ENCODE measurements at regions not wholly inside any gene's neighbourhood (a gene's known extent, or its start where the extent isn't known, plus 50 kb on each side); places are given as distances from the start of the nearest gene placed in this dataset.
"Not testable (repeated sequence)": the region's sequence is repeated elsewhere in the genome, so short reads cannot be mapped to it uniquely, and the experiment has no call there.

- DNase-seq (ENCODE audit: low spot score): no peak
Measured at GRCh38 chr10:33067917-33068316, 109.9 kb upstream of the ITGB1 start.

- DNase-seq (ENCODE audit: low spot score): peak; percentile 36
Measured at GRCh38 chr10:33067481-33067880, 109.5 kb upstream of the ITGB1 start.

DNA sequence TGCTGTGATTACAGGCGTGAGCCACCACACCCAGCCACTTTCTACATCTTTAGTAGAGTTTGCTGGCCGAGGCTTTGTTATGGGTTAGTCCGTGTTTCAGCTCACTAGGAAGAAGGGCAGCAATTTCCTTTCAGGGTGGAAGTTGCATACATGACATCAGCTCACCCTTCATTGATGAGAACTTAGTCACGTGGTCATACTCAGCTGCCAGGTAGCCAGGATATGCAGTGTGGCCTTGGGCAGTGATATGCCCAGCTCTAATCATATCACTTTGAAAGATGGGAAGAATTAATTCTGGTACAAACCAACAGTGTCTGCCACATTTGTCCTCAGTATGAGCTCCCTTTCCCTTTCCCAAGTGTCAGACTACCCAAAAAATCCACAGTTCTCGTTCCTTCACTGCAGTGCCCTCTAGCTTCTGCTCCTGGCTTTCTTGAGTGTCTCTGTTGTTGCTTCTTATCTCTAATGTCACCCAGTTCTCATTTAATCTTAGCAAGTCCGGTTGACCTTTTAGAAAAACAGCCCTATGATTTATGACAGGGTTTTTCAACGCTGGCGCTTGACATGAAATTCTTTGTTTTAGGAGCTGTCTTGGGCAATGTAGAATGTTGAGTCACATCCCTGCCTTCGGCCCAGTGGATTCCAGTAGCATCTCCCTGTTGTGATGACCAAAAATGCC lies 108.7 kb upstream of the ITGB1 start:
- peak; percentile 52 for DNase-seq (ENCODE audit: low spot score)

DNA sequence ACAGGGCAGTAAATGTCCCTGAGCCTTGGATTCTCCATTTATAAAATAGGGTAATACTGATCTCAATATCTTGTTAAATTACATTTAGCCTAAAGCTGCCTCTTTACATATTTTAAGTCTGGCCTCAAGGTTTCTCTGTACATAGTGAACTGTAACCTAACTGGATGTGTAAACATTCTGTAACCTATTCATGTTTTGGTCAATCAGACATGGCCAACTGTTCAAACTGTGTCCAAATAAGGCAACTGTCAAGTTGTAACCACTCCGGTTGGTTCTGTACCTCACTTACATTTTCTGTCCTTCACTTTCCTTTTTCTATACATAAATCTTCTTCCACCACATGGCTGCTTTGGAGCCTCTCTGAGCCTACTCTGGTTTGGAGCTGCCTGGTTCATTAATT lies 107.1 kb upstream of the ITGB1 start:
- no peak for DNase-seq (ENCODE audit: low spot score)

GRCh38 chr10:33064706-33065105 lies 106.7 kb upstream of the ITGB1 start:
- DNase-seq (ENCODE audit: low spot score): no peak

DNA sequence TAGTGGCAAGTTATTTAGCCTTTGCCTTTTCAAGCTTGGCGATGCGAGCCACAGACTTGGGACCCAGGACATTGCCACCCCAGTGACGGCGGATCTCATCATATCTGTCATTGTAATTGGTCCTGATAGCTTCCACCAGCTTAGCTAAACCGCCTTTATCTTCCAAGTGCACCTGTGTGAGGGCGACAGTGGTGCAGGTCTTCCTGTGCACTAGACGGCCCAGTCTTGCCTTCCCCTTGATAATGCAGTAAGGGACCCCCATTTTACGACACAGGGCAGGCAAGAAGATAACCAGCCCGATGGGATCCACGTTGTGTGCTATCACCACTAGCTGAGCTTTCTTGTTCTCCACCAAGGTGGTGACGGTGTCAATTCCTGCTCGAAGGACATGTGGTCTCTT lies 99.6 kb upstream of the ITGB1 start:
- no peak for DNase-seq (ENCODE audit: low spot score)

DNA sequence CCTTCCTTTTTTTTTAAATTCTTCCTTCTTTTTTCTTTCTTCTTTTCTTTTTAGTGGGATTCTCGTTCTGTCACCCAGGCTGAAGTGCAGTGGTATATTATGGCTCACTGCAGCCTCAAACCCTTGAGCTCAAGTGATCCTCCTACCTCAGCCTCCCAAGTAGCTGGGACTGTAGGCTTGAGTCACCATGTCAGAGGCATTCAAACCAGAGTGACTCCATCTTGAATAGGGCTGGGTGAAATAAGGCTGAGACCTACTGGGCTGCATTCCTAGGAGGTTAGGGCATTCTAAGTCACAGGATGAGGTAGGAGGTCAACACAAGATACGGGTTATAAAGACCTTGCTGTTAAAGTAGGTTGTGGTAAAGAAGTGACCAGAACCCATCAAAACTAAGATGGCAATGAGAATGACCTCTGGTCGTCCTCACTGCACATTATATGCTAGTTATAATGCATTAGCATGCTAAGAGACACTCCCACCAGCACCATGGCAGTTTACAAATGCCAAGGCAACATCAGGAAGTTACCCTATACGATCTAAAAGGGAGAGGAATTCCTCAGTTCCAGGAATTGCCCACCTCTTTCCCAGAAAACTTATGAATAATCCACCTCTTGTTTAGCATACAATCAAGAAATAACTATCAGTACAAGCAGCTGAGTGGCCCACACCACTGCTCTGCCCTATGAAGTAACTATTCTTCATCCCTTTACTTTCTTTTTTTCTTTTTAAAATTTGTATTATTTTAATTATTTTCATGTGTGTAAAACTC lies 99.0 kb upstream of the ITGB1 start:
- no peak for DNase-seq (ENCODE audit: low spot score)

GRCh38 chr10:33055625-33056024 lies 97.6 kb upstream of the ITGB1 start:
- peak; percentile 43 for DNase-seq (ENCODE audit: low spot score)

GRCh38 chr10:33052915-33053810 lies 95.1 kb upstream of the ITGB1 start:
- no peak for DNase-seq (ENCODE audit: low spot score)

- no peak for DNase-seq (ENCODE audit: low spot score)
Measured at GRCh38 chr10:33052263-33052875, 94.3 kb upstream of the ITGB1 start.

- DNase-seq (ENCODE audit: low spot score): not testable (repeated sequence)
Measured at GRCh38 chr10:33049963-33050920, 92.2 kb upstream of the ITGB1 start.

DNA sequence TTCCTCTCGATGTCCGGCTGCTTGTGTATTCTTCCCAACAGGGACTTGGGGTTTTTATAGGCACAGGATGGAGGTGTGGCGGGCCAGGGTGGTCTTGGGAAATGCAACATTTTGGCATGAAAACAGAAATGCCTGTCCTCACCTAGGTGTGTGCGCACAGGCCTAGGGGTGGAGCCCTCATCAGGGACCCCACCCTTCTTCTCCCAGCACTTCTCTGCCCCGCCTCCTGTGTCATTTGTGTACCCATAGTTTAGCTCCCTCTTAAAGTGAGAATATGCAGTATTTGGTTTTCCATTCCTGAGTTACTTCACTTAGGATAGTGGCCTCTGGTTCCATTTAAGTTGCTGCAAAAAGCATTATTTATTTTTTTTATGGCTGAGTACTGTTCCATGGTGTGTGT lies 90.2 kb upstream of the ITGB1 start:
- DNase-seq (ENCODE audit: low spot score): no peak

- no peak for DNase-seq (ENCODE audit: low spot score)
Measured at GRCh38 chr10:33047655-33048054, 89.6 kb upstream of the ITGB1 start.

GRCh38 chr10:33046792-33047191 lies 88.8 kb upstream of the ITGB1 start:
- no peak for DNase-seq (ENCODE audit: low spot score)

- DNase-seq (ENCODE audit: low spot score): no peak
Measured at GRCh38 chr10:33045421-33045820, 87.4 kb upstream of the ITGB1 start.

DNA sequence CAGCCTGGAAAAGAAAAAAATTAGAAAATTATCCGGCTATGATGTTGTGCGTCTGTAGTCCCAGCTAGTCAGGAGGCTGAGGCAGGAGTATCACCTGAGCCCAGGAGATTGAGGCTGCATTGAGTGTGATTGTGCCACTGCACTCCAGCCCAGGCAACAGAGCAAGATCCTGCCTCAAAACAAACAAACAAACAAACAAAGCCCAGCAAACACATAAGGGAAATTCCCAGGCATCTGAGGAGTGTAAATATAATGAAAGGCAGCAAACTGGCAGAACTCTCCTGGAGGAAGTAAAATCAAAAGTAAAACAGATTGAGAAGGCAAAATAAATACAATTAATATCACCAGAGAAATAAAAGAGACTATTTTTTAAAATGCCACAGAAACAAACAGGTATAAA lies 84.5 kb upstream of the ITGB1 start:
- no peak for DNase-seq (ENCODE audit: low spot score)

GRCh38 chr10:33041783-33042437 lies 83.9 kb upstream of the ITGB1 start:
- DNase-seq (ENCODE audit: low spot score): no peak

- no peak for DNase-seq (ENCODE audit: low spot score)
Measured at GRCh38 chr10:33040436-33040835, 82.4 kb upstream of the ITGB1 start.

GRCh38 chr10:33039181-33039580 lies 81.2 kb upstream of the ITGB1 start:
- no peak for DNase-seq (ENCODE audit: low spot score)

DNA sequence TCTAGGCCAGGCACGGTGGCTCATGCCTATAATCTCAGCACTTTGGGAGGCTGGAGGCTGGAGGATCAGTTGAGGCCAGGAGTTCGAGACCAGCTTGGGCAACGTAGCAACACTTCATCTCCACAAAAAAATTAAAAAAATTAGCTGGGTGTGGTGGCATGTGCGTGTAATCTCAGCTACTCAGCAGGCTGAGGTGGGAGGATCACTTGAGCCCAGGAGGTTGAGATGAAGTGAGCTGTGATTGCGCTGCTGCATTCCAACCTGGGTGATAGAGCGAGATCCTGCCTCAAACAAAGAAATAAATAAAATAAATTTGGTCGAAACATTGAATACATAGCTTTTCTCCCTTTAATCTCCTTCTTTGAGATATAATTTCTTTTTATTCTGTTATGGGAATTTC lies 80.6 kb upstream of the ITGB1 start:
- DNase-seq (ENCODE audit: low spot score): no peak

GRCh38 chr10:33037726-33038125 lies 79.7 kb upstream of the ITGB1 start:
- no peak for DNase-seq (ENCODE audit: low spot score)

All from GM03348 (cell line).